ENCODE measurements at regions not wholly inside any gene's neighbourhood (a gene's known extent, or its start where the extent isn't known, plus 50 kb on each side); places are given as distances from the start of the nearest gene placed in this dataset.

- TF ChIP-seq CTCF (optimal IDR thresholded peaks at IDR 0.05 in 1 of 3, IDR thresholded peaks at IDR 0.05 in 1 of 3, conservative IDR thresholded peaks at IDR 0.05 in 1 of 3; ENCODE audit: extremely low read depth in 1 of 3, insufficient read depth in 2 of 3, low read length in 3 of 3), result no peak
- no peak for TF ChIP-seq EZH2 (IDR thresholded peaks at IDR 0.05; ENCODE audit: low read length)
Observed at GRCh38 chr5:56468277-56468676, 235.1 kb upstream of the ANKRD55 start.
